Activated CD4-positive, alpha-beta T cell treated with anti-CD3 and anti-CD28 coated beads for 4 hours (primary cell): ENCODE measurements at regions not wholly inside any gene's neighbourhood (a gene's known extent, or its start where the extent isn't known, plus 50 kb on each side); places are given as distances from the start of the nearest gene placed in this dataset.

Source experiments
- DNase-seq, 2 donors: peaks; one replicate each; pipeline ENCODE4 v3.0.0-alpha.2; 2020

DNA sequence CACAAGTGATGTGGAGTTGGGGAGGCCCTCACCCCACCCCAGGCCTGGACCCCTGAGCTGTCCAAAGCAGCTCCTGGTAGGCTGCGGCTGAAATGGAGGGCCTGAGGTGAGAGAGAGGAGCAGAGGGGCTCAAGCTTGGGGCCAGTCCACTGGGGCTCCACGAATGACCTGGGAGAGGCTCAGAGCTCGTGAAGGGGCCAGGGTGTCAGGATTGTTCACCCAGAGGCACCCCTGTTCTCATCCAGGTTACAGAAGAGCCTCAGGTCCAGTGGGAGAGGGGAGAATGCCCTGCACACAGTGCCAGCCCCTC lies 102.2 kb upstream of the RET start:
- DNase-seq = no peak

DNA sequence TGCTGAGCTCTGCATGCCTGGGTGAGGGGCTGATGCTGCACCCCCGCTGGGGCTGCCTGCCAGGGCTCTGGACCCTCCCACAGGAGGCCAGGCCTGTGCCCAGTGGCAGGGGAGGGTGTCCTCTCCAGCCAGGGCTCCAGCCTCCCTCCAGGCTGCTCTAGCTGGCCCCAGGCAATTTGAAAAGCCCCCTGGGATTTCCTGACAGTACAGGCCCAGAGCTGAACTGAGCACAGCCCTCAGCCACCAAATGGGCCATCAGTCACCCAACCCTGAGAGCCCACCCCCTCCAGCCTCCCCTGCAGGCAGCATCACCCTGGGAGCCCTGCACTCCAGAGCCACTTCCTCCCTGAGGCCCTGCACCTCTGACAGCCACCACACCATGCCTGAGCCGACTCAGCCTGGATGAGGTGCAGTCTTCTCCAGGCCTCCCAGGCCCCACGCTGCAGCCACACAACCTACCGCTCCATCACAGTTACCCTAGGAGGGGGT lies 101.8 kb upstream of the RET start:
- DNase-seq = no peak

DNA sequence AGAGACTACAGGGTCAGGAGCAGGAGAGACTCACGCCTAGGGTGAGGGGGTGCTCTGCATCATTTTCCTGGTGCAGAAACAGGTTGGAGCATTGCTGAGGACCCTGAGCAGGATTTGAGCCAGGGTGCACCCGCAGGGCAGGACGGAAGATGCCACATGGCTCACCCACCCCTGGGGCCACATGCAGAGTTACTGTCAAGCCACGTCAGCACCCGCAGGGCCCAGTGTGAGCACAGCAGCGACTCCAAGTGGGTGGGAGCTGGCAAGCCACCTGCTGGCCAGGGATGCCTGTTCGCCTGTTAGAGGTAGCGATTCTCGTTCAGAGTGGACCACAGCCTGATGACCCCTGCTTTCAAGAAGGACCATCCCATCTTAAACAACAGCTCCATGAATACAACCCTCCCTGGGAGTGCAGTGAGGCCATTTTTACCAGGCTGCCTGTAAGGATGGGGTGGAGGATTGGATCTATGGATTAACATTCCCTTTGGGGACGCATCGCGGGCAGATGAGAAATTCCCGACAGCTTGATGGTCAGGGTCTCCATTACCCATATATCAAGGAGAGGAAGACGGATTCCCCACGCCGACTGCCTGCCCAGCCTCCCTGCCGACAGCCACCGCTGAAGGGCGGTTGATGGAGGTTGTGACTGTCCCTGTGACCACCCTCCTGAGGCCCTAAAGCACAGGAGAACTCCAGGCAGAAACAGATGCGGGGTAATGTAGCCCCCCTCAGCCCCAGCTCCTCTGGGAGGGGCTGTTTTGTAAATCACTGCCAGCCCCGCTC lies 101.1 kb upstream of the RET start:
- no peak for DNase-seq

DNA sequence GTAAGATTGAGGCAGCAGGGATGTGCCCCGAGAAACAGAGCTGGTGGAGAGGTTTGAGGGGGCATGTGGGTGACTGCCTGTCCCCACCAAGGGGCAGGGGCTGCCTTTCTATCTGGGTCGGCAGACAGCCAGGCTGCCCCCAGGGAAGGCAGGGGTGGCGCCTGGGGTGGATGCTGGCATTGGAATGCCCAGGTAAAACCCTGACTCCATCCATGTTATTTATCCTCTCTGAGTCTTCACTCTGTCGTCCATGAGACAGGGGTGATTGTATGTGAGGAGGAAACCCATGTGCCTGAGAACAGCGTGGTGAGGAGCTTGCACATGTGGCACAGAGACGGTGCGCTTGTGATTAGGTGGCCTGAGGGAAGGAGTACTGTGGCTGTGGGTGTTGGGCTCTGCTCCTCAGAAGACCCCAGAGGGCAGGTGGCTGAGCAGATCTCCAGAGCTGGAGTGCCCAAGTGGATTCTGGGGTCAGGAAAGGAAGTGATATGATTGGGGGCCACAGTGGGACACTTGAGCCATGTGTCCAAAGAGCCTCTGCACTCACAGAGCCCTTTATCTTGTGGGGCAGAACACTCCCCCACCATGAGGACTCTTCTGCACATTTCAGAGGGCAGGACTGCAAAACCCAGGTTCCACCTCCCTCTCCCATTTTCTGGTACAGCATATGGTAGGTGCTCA lies 100.4 kb upstream of the RET start:
- DNase-seq = no peak

DNA sequence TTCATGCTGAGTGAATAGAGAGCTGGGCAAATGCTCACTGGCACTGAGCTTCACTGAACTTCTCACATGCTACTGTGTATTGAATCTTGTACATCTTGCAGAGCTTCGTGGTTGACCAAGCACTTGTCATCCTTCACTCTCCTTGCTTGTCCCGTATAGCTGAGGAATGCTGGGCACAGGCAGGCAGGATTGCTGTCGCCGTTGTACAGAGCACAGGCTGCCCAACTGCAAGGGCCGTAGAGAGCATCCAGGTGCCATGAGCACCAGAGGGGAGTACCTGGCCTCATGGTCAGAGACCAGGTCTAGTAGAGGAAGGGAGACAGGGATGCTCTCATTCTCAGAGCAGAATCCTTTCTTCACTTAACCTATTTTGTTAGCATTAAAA lies 99.8 kb upstream of the RET start:
- no peak for DNase-seq

DNA sequence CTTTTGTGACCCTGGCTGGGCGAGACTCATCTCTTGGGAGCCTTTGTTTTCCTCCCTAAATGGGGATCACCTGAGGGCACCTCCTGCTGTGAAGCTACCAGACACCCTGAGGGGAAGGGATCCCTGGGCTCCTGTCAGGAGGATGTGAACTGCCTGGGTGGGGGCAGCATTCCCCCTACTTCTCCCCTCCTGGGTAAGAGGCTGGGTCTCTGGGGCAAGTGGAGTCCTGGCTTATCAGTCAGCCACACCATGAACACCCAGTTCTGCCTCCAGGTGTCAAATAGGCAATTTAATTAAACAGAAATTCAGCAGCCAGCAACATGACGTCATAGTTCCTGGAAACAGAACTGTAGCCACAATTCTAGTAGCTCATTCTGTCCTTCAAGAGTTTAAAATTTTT lies 97.7 kb upstream of the RET start:
- no peak for DNase-seq

DNA sequence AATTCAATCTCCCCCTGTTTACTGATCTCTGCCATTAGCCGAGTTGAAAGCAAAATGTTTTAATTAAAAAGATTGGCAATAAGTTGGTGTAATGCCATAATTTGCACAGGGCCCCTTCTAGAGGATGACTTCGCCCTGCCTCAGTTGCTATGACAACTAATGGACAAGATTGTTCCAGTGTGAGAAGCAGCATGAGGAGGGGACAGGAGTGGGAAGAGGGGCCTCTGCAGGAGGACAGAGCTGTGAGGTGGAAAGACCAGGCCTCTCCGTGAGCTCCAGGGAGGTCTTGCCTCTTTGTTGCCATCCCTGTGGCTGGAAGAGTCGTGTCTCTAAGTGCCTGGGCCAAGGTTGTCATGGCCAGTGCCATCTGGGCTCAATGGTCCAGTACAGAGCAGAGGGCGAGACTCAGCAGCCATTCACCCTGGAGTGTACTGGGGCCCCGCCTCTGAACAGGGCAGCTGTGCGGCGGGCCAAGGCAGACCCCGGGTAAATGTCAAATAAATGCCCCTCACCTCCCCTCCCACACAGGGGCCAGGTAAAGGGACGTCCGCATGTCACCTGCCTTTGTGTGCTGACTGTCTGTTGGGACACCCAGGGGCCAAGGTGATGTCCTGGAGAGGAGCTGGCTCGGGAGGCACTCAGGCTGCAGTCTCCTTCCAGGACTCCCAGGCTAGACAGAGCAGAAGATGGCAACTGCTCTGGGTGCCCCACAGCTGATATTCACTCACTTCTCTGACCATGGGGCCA lies 97.0 kb upstream of the RET start:
- no peak for DNase-seq

DNA sequence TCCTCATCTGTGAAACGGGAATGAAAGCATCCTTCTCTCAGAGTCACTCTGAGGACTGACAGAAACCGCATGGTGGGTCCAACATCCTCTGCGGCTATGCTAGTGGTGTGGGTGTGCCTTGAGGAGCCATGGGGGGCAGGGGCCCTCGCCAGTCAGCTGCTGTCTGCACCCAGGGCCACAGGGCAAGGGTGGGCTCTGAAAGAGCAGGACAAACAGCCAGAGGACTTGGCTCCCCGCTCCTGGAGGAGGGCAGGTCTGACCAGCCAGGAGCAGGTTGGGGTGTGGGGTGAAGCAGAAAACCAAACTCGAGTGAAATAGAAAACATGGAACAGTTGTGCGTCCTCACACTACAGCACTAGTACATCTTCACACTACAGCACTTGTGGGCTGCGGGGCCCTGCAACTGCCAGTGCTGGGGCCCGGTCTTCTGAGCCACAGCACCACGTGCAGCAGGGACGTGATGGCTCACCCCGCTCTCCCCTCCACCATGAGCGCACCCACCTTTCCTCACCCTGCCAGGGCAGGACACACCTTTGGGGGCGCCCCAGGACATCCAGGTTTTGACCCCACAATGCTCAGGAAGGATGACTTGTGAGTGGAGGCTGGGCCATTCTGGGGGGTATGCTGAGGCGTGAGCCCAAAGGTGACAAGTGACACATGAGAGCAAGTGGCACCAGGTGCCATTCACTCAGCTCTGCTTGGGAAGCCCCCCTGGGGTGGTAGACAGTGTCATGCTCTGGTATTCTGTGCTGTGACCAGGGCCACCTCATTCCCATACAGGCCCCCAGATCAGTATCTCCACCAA lies 96.1 kb upstream of the RET start:
- no peak for DNase-seq

DNA sequence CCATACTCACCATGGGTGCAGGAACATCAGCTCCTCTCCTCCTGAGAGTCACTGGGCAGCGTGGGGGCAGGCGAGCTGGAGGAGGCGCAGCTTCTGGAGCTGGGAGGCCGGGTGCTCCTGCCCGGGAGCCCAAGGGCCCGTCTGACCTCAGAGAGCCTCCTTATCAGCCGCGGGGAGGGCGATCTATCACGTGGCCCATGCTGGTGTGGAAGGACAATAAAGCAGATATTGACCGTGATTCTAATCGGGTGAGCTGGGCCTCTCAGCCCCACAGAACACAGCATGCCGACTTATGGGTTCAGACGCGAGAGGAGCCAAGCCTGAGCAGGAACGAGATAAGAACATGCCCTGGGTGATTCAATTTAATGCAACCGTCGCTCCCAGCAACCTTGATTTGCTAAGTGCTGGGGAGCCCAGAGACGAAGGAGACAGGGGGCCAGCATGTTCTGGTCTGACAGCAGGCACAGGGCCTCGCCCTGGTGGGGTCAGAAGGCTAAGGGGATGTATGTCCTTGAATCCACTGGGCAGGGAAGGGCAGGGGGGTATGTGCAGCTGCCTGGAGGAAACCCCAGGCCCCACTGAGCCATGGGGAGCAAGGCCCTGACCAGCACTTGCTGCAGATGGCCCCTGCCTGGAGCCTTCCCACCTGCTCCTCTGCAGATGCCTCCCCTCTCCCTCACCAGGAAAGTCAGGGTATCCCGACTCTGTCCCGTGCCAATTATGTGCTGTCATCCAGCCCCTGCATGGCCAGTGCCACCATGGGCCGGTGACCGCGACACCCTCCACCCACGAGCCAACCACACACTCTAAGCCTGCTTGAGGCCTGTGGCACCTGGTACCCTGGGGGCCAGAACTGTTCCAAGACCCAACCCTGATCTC lies 95.3 kb upstream of the RET start:
- no peak for DNase-seq

DNA sequence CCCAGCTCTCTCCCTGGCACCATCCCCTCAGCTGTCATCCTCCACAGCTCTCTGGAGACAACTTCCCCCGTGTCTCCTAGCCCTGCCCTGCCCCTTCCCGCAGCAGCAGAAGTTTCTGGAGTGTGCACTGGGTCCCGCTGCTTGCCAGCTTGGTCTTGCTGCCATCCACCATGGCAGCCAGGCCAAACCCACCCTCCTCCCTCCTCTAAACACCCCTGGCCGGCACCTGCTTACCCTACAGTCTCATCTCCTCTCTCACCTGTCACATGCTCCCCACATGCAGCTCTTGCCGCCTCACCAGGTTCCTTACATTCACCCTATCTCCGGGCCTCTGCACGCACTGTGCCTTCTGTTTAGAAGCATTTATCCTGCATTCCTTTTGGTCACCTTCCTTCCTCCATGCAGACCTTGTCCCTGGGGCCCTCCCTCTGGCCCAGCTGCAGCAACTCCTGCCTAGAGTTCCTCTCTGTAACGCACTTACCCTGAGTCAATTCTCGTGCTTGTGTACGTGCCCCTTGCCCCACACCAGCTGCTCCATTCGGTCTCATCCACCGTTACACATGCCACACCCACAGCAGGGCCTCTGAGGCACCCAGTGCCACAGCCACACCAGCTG lies 93.9 kb upstream of the RET start:
- DNase-seq = no peak

DNA sequence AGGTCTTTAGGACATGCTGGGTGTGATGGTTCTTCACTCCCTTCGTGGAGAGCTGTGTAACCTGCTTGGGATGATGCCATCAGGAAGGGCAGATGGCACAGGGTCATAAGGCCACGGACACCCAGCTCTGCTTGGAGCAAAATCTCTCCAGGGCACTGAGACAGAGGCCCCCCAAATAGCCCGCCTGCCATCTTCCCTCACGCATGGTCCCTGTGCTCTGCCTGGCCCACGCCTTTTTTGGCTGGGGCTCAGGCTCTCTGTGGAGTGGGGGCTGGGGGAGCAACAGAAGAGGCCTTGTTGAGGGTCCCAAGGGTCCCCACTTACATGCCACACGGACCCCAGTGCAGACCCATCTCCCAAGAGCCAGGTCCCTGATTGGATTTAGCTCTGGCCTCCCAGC lies 93.3 kb upstream of the RET start:
- DNase-seq = no peak

DNA sequence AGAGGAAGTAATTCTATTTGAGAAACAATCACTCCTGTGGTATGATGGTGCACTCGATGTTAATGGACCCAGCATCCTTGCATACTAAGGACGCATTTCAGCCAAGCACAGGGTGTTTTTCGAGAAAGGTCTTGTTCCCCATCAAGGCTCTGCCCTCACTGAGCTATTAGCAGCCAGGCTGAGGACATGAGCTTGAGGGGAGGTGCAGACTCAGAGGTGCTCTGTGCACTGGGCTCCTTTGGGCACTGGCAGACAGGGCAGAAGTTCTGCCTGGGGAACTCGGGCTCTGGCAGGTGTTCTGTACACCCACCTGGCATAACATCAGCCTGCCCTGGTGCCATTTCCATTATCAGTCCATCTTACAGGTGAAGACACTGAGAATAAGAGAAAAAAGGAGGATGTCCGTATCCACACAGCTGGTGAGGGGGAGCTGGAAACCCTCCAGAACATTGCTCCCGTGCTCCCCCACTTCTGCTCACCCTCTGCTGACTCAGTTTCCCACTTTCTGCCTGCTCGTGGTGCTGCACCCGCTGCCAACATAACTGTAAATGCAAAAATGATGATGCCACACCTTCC lies 92.7 kb upstream of the RET start:
- DNase-seq = no peak

DNA sequence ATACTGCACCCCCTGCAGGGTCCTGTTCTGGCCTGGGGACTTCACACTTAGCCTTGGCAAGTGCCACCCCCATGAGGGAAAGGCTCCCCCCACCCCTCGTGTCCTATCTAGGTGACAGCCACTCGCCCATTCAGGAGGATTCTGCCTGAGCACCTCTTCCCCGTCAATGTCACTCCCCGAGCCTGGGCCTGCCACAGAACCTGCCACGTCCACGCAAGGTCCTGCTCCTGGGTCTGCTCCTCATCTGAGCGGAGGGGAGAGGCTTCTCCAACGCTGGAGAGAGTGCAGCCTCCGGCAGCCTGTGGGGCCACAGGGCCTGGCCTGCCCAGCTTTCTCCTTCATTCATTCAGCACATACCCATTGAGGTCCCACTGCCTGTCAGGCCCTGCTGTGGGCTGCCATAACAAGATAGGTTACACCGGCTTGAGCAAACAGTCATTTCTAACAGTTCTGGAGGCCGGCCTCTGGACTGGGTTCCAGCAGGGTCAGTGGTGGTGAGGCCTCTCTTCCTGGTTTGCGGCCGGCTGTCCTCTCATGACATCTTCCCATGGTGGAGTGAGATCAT lies 92.0 kb upstream of the RET start:
- no peak for DNase-seq

DNA sequence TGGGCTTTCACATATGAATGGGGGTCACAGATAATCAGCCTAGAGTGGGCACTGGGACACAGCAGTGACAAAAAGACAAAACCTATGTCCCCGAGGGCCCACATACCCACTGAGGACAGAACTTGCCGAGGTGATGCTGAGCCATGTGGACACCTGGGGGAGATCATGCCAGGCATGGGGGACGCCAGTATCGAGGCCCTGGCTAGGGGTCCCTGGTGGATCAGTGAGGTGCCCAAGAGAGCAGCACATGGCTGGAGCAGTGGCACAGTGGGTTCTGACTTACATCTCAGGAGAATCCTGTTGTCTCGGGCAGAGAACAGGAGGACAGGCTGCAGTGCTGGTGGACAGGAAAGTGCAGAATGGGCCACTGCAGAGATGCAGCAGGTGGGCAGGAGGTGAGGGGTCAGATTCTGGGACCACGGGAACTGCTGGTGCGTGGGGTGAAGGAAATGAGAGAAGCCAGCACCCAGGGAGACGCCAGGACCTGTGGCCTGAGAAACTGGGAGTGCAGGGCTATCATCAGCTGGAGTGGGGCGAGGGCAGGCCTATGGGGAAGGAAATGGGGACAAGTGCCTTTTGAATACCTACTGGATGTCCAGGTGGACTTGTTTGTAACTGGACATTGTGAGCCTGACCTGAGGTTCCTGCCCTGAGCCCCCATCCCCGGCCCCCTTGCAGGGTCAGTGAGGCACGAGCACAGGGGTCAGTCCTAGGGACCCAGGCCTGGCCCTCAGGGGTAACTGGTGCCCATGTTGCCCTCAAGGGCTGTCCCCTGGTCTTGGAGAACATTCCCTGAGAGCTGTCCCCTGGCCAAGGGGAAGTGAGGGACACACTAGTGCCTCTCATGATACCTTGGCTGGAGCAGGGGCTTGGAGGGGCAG lies 91.2 kb upstream of the RET start:
- no peak for DNase-seq

DNA sequence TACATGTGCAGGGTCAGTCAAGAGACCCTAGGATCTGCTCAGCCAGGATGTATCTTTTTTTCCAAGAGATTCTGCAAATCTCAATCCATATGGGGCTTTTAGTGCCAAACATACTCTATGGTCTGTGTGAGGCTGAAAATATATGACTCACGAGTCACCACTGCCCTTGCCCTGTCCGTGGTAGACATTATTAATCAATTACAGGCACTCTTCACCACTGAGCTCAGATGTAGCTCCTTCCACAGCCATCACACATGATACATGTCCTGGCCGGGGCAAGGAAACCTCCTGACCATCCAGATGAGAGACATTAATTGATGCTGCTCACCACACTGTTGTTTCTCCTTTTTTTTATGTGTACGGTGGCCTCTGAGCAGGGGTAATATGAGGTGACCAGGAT lies 90.2 kb upstream of the RET start:
- DNase-seq = no peak

DNA sequence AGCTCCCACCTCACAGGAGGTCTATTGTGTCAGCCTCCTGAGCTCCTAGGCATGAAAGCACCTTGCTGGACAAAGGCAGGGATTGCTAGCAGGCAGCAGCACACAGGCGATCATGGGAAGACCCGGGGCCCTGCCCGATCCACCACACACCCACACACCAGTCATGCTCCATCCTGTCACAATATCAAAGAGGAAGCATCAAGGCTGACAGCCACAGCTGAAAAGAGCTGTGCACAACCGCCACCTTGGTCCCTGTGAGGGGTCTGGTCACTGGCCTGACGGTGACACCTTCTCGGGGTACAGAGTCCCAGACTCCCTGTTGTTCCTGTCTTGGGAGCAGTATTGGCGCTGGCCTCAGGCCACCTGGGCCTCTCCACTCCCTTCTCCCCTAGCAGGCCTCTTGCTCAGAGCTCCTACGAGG lies 89.7 kb upstream of the RET start:
- no peak for DNase-seq

DNA sequence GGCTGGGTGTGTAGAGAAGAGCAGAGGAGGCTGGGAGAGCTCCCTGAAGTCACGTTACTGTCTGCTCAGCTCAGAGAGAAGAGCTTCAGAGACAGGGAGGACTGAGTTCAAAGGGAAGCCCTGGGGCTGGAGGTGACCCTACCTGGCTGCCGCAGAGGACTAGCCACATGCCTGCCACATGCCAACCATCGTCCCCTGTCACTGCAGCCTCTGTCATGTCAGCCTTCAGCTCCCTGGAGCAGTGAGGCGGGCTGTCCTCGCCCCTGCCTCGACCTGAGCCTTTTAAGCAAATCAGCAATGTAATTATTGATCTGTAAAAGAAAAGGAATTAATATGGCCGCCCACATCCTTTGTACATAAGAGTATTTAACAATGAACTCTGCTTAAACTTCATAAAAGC lies 89.3 kb upstream of the RET start:
- no peak for DNase-seq

DNA sequence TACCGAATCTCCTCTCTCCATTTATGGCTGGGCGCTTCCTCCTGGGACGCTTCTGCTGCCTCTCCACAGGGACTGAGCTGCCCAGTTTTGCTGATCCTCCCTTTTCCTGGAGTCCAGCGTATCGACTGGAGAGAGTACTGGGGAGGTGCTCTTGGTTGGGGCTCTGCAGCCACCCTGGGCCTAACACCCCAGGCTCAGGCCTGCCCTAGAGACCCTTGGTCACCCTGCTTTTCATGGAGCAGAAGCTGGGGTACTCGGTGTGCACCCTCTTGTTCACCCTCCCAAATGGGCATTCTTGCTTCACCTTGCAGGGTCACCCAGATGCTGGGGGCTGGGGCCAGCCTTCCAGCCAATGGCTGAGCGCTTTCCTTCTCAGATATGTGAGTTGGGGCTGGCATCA lies 88.8 kb upstream of the RET start:
- DNase-seq = no peak

DNA sequence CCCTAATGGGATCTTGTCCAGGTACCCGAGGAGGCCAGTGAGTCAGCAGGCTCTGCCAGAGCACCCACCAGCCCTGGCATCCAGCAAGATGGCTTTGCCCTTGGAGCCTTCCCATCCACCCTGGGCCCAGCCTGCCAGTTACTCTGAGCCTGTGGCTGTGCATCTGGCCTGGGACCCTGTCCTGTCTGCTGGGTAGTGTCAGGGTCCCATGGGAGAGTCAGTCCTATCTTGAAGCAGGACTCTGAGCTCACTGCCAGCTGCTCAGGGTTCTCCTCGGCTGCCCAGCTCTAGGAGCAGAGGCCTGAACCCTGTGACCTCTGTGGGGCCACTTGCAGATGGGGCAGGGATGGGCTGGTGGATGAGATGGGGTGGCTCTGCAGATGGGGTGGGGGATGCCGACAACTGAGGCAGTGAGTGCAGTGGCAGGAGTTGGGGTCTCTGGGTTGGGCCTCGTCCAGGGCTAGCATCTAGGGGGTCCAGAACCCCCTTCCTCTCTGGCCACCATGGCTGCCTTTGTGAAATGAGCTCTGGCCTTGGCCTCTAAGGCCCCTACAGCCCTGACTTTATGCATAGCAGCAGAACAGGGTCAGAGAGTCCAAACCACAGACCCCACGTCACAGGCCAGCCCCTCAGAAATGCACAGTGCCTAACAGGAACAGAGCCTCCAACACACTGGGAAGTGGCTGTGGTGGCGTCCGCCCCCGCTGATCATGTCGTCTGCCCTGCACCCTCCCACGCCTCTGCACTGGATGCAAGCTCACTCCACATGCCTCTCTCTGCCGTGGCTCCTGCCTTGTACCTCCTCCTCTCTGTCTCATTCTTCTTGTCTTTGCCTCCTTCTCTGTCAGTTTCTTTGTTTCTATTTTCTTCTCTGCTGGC lies 88.1 kb upstream of the RET start:
- no peak for DNase-seq
